ENCODE measurements at regions not wholly inside any gene's neighbourhood (a gene's known extent, or its start where the extent isn't known, plus 50 kb on each side); places are given as distances from the start of the nearest gene placed in this dataset.

- Histone ChIP-seq H3K9me3 (ENCODE audit: insufficient read depth, low read length) (peaks cover 5% of the 10 kb centered on the region; the same call in 1 of the 2 replicates), H3K36me3 (replicated peaks; ENCODE audit: low read depth, low read length) (no peaks in the 10 kb centered on the region), H2AFZ (ENCODE audit: low read depth, low read length) (no peak overlapping the region), H3K79me2 (ENCODE audit: low read length) (no peaks in the 10 kb centered on the region), H3K27me3 (ENCODE audit: low read depth, low read length) (no peaks in the 10 kb centered on the region), H3K9ac (ENCODE audit: low read length) (no peak overlapping the region), H3K4me1 (ENCODE audit: low read length) (no peaks in the 10 kb centered on the region), H4K20me1 (ENCODE audit: insufficient read depth, low read length) (no peaks in the 10 kb centered on the region), H3K4me3 (ENCODE audit: low read length) (no peak overlapping the region), H3K27ac (ENCODE audit: low read length) (no peak overlapping the region), H3K4me2 (ENCODE audit: low read length) (no peak overlapping the region)
- TF ChIP-seq CTCF (IDR thresholded peaks at IDR 0.05; ENCODE audit: low read depth, low read length) = no peak
- no peak for TF ChIP-seq EZH2phosphoT487 (IDR thresholded peaks at IDR 0.05; ENCODE audit: low read depth)
These were observed 248.1 kb upstream of the SALL3 start for GRCh38 chr18:78731398-78732032.

- H3K9me3 ChIP-seq (ENCODE audit: insufficient read depth, low read length) = no peaks in the 10 kb centered on the region
- H3K27ac ChIP-seq (ENCODE audit: low read length) = no peak overlapping the region
- no peak overlapping the region for H3K9ac ChIP-seq (ENCODE audit: low read length)
- no peaks in the 10 kb centered on the region for H3K79me2 ChIP-seq (ENCODE audit: low read length)
- TF ChIP-seq CTCF (IDR thresholded peaks at IDR 0.05; ENCODE audit: low read depth, low read length) = no peak
- TF ChIP-seq EZH2phosphoT487 (IDR thresholded peaks at IDR 0.05; ENCODE audit: low read depth) = no peak
- no peaks in the 10 kb centered on the region for H3K4me1 ChIP-seq (ENCODE audit: low read length)
- H3K4me2 ChIP-seq (ENCODE audit: low read length) = no peak overlapping the region
- no peak overlapping the region for H2AFZ ChIP-seq (ENCODE audit: low read depth, low read length)
- H3K4me3 ChIP-seq (ENCODE audit: low read length) = no peak overlapping the region
- H3K27me3 ChIP-seq (ENCODE audit: low read depth, low read length) = no peaks in the 10 kb centered on the region
- H4K20me1 ChIP-seq (ENCODE audit: insufficient read depth, low read length) = no peaks in the 10 kb centered on the region
- no peaks in the 10 kb centered on the region for H3K36me3 ChIP-seq (replicated peaks; ENCODE audit: low read depth, low read length)
These were observed 247.1 kb upstream of the SALL3 start for GRCh38 chr18:78732273-78733210.

GRCh38 chr18:78733762-78734613 lies 245.6 kb upstream of the SALL3 start:
- H4K20me1 ChIP-seq (ENCODE audit: insufficient read depth, low read length) = no peaks in the 10 kb centered on the region
- no peak overlapping the region for H2AFZ ChIP-seq (ENCODE audit: low read depth, low read length)
- no peak overlapping the region for H3K4me2 ChIP-seq (ENCODE audit: low read length)
- H3K9me3 ChIP-seq (ENCODE audit: insufficient read depth, low read length) = no peaks in the 10 kb centered on the region
- H3K4me3 ChIP-seq (ENCODE audit: low read length) = no peak overlapping the region
- H3K36me3 ChIP-seq (replicated peaks; ENCODE audit: low read depth, low read length) = no peaks in the 10 kb centered on the region
- no peaks in the 10 kb centered on the region for H3K27me3 ChIP-seq (ENCODE audit: low read depth, low read length)
- H3K4me1 ChIP-seq (ENCODE audit: low read length) = no peaks in the 10 kb centered on the region
- no peaks in the 10 kb centered on the region for H3K79me2 ChIP-seq (ENCODE audit: low read length)
- no peak for TF ChIP-seq EZH2phosphoT487 (IDR thresholded peaks at IDR 0.05; ENCODE audit: low read depth)
- no peak for TF ChIP-seq CTCF (IDR thresholded peaks at IDR 0.05; ENCODE audit: low read depth, low read length)
- no peak overlapping the region for H3K9ac ChIP-seq (ENCODE audit: low read length)
- no peak overlapping the region for H3K27ac ChIP-seq (ENCODE audit: low read length)

GRCh38 chr18:78734614-78734945 lies 245.0 kb upstream of the SALL3 start:
- no peaks in the 10 kb centered on the region for H3K9me3 ChIP-seq (ENCODE audit: insufficient read depth, low read length)
- no peak overlapping the region for H3K9ac ChIP-seq (ENCODE audit: low read length)
- no peaks in the 10 kb centered on the region for H3K36me3 ChIP-seq (replicated peaks; ENCODE audit: low read depth, low read length)
- TF ChIP-seq CTCF (IDR thresholded peaks at IDR 0.05; ENCODE audit: low read depth, low read length) (no peak), EZH2phosphoT487 (IDR thresholded peaks at IDR 0.05; ENCODE audit: low read depth) (no peak)
- H4K20me1 ChIP-seq (ENCODE audit: insufficient read depth, low read length) = no peaks in the 10 kb centered on the region
- no peak overlapping the region for H2AFZ ChIP-seq (ENCODE audit: low read depth, low read length)
- H3K27ac ChIP-seq (ENCODE audit: low read length) = no peak overlapping the region
- no peak overlapping the region for H3K4me3 ChIP-seq (ENCODE audit: low read length)
- H3K4me1 ChIP-seq (ENCODE audit: low read length) = no peaks in the 10 kb centered on the region
- H3K27me3 ChIP-seq (ENCODE audit: low read depth, low read length) = no peaks in the 10 kb centered on the region
- no peaks in the 10 kb centered on the region for H3K79me2 ChIP-seq (ENCODE audit: low read length)
- H3K4me2 ChIP-seq (ENCODE audit: low read length) = no peak overlapping the region
